ENCODE measurements at regions not wholly inside any gene's neighbourhood (a gene's known extent, or its start where the extent isn't known, plus 50 kb on each side); places are given as distances from the start of the nearest gene placed in this dataset.

- DNase-seq (ENCODE audit: low read depth): no peak
Observed at GRCh38 chr15:37261685-37262084, 161.3 kb upstream of the MEIS2 start.

DNA sequence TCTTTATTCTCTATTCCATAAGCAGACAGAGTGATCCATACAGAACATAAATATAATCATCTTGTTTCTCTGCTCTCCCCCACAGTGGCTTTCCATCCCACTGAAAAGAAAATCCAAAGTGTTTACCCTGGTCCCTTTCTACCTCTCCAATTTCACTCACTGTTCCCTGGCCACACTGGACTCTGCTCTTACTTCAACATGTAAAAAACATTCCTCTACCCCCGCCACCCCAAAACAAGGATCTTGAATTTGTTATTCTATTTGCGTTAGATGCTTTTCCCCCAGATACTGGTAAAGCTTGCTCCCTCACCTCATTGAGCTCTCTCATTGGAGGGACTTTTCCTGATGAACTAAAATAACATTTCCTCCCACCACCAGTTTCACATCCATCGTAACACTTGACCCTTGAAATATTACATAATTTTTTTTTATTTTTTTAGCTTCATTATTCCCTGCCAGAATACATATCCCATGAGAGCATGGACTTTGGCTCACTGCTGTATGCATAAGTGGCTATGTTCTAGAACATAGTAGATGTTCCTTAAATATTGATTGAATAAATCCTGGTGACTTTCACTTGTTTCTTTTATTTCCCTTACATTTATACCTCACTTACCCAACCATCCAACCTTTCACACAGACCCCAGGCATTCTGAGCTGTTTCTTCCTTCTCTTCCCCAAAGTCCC is 162.7 kb upstream of the MEIS2 start:
- no peak for DNase-seq (ENCODE audit: low read depth)

- no peak for DNase-seq (ENCODE audit: low read depth)
Observed at GRCh38 chr15:37289109-37289765, 188.9 kb upstream of the MEIS2 start.

DNA sequence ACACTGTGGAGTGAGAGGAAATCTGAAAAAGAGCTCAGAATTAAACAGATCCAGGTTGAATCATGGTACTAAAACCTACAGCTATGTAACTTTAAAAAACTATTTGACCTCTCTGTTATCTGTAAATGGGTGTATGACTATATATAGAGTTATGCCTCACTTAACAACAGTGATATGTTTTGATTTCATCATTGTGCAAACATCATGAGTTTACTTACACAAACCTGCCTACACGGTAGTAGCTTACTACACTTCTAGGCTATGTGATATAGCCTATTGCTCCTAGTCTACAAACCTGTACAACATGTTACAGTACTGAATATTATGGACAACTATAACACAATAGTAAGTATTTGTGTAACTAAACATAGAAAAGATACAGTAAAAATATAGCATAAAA is 191.6 kb upstream of the MEIS2 start:
- DNase-seq (ENCODE audit: low read depth): no peak

- no peak for DNase-seq (ENCODE audit: low read depth)
Observed at GRCh38 chr15:37298271-37298670, 197.9 kb upstream of the MEIS2 start.

GRCh38 chr15:37339437-37339836 is 239.1 kb upstream of the MEIS2 start:
- DNase-seq (ENCODE audit: low read depth): no peak

- no peak for DNase-seq (ENCODE audit: low read depth)
Observed at GRCh38 chr15:37339856-37340255, 239.5 kb upstream of the MEIS2 start.

DNA sequence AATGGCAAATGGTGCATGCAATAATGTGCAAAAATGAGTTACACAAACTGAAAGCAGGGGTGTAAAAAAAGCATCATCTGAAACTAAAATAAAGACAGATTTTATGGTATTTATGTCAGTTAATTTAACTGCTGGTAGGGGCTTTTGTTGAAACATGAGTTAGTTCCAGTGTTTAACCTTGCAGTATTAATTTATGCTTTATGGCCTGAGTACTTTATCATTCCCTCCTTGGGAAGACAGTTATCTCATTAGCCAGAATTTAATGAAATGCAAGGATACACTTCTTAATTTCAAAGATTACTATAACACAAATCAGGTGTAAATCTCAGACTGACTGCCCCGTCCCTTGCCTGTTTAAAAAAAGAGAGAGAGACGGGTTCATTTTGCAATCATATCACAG is 240.1 kb upstream of the MEIS2 start:
- DNase-seq (ENCODE audit: low read depth): no peak

DNA sequence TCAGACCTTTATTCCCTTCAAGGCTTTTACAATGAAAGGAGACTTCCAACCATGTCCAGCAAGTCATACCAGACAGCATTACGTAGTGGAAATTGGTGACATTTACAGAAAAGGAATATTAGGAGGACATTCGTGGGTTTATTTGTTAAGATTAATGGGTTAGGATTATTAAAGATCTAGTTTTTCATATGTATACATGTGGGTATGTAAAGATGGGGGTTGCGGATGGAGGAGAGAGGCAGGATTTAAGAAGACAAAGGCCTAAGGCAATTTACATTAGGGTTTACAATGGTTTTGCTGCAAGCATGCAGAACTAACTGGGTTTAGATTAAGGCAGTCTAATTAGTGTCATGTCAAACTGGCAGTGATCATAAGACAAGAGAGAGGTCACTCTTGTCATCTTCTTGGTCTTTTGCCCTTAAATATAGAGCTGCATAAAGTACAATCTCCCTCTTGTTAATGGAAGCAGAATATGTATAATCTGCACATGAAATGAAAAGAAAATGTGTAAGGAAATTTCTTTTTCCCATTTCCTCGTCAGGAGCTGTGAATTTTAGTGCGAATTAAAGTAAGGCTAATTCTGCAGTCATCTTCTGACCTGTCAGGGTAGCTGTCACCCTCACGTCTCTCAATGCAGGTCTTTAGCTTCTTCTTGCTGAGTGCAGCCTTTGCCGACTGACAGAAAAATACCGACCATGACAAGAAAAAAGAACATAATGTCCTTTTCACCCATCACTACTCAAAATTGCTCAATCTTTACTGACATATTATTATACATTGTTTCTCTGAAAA is 258.9 kb upstream of the MEIS2 start:
- no peak for DNase-seq (ENCODE audit: low read depth)

DNA sequence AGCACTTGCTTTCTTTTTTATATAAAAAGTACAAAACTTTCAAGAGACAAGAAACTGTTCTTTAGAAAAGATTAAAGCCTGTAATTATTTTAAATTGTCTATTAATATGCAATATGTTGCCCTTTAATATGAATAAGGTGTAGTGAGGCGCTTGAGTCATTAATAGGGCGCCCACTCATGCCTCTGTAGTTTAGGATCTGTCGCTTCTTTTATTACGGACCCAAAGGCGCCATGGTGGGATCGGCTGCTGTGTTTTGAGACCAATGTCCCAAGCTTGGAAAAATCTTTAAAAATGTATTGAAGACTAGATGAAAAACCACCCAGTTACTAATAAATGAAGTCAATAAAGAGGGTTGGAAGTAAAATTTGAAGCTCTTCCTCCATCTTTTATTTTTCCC is 259.5 kb upstream of the MEIS2 start:
- DNase-seq (ENCODE audit: low read depth): no peak

- no peak for DNase-seq (ENCODE audit: low read depth)
Observed at GRCh38 chr15:37360724-37361123, 260.4 kb upstream of the MEIS2 start.

GRCh38 chr15:37361621-37362020 is 261.3 kb upstream of the MEIS2 start:
- DNase-seq (ENCODE audit: low read depth): no peak

- DNase-seq (ENCODE audit: low read depth): no peak
Observed at GRCh38 chr15:37362414-37362813, 262.1 kb upstream of the MEIS2 start.

GRCh38 chr15:37368961-37369360 is 268.6 kb upstream of the MEIS2 start:
- DNase-seq (ENCODE audit: low read depth): no peak

DNA sequence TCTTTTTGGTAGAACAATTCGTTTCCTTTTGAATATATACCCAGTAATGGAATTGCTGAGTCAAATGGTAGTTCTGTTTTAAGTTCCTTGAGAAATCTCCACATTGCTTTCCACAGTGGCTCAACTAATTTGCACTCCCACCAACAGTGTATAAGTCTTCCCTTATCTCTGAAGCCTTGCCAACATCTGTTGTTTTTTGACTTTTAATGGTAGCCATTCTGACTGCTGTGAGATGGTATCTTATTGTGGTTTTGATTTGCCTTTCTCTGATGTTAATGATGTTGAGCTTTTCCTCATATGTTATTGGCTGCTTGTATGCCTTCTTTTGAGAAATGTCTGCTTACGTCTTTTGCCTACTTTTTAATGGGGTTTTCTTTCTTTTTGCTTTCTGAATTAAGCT is 270.6 kb upstream of the MEIS2 start:
- DNase-seq (ENCODE audit: low read depth): peak; percentile 30

DNA sequence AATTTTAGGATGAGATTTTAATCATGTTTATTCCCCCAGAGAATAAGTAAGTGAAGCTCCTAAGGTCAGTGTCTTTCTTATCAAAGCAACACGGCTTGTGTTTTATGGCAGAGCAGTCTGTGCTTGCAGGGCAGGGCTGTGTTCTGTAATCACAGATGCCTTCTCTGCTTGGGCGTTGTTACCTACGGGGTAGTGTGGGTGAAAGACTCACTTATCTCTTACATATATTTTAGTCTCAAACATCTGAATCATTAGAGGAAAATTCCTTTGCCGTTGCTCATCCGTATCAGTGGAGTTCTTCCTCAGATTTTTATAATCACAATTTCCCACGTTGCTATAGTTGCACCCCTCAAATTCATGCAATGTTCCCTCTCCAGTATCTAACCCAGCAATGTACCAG is 271.7 kb upstream of the MEIS2 start:
- no peak for DNase-seq (ENCODE audit: low read depth)

DNA sequence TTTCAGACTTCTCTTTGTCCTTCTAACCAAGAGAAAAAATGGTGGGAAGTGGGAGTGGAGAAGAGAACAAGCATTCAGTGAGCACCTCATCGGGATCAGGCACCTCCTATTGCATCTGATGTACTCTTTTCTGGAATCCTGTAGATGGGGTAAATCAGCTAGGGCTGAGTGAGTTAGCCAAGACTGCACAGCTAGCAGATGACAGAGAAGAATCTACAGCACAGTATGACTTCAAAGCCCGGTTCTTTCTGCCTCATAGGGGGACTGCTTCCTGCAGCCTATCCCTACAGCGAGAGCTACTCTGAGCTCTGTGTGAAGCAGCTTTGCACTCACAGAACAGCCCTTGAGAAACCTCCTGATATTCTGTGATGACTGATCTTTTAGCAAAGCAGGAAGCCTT is 275.2 kb upstream of the MEIS2 start:
- DNase-seq (ENCODE audit: low read depth): no peak

GRCh38 chr15:37377428-37377827 is 277.1 kb upstream of the MEIS2 start:
- DNase-seq (ENCODE audit: low read depth): no peak

- no peak for DNase-seq (ENCODE audit: low read depth)
Observed at GRCh38 chr15:37394402-37395099, 294.2 kb upstream of the MEIS2 start.

GRCh38 chr15:37395100-37395468 is 294.7 kb upstream of the MEIS2 start:
- no peak for DNase-seq (ENCODE audit: low read depth)

- DNase-seq (ENCODE audit: low read depth): no peak
Observed at GRCh38 chr15:37397266-37398022, 297.1 kb upstream of the MEIS2 start.

DNA sequence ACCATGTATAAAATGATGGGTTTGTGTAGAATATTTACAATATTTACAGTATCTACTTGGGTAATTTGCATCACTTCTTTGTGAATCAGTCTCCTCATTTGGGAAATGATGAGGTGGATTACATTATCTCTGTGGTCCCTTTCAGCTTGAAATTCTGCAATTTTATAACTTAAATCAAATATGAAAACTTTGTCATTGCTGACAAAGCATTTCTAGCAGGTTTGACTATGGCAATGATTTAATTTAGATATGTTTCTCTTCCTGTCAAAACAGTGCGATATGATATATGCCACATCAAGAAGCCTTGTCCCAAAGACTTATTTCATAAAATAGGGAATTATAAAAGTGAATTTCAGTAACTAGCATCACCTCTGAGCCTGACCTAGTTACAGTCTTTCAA is 315.8 kb upstream of the MEIS2 start:
- DNase-seq (ENCODE audit: low read depth): no peak

Measured in CMK (cell line).